OCI-LY7 (cell line): ENCODE measurements at regions not wholly inside any gene's neighbourhood (a gene's known extent, or its start where the extent isn't known, plus 50 kb on each side); places are given as distances from the start of the nearest gene placed in this dataset.

Experiments
- CTCF ChIP-seq: fragments of 200-600 bp; sonication (generic); conservative IDR thresholded peaks from 2 replicates; pipeline ENCODE4 v1.5.1; 2014; ENCODE audit warnings: mild to moderate bottlenecking, antibody characterized with exemption, low read length, moderate library complexity, mixed read lengths
- EZH2phosphoT487 ChIP-seq: fragments of 200-600 bp; sonication (generic); IDR thresholded peaks from 2 replicates; pipeline ENCODE4 v1.6.1; 2018; ENCODE audit warnings: low read depth, borderline replicate concordance, mild to moderate bottlenecking, mixed run types, antibody characterized with exemption, low read length, moderate library complexity, mixed read lengths

- TF ChIP-seq CTCF = no peak
- TF ChIP-seq EZH2phosphoT487 = no peak
These were observed 76.2 kb upstream of the TMEM168 start for GRCh38 chr7:112866424-112866823.
